ENCODE measurements at regions not wholly inside any gene's neighbourhood (a gene's known extent, or its start where the extent isn't known, plus 50 kb on each side); places are given as distances from the start of the nearest gene placed in this dataset.

- TF ChIP-seq POLR2AphosphoS5 (IDR thresholded peaks at IDR 0.05; ENCODE audit: low read depth): no peak
- TF ChIP-seq, protein P1, sequence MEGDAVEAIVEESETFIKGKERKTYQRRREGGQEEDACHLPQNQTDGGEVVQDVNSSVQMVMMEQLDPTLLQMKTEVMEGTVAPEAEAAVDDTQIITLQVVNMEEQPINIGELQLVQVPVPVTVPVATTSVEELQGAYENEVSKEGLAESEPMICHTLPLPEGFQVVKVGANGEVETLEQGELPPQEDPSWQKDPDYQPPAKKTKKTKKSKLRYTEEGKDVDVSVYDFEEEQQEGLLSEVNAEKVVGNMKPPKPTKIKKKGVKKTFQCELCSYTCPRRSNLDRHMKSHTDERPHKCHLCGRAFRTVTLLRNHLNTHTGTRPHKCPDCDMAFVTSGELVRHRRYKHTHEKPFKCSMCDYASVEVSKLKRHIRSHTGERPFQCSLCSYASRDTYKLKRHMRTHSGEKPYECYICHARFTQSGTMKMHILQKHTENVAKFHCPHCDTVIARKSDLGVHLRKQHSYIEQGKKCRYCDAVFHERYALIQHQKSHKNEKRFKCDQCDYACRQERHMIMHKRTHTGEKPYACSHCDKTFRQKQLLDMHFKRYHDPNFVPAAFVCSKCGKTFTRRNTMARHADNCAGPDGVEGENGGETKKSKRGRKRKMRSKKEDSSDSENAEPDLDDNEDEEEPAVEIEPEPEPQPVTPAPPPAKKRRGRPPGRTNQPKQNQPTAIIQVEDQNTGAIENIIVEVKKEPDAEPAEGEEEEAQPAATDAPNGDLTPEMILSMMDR (IDR thresholded peaks at IDR 0.05; ENCODE audit: insufficient read depth, low read length): no peak
- TF ChIP-seq, protein P2, sequence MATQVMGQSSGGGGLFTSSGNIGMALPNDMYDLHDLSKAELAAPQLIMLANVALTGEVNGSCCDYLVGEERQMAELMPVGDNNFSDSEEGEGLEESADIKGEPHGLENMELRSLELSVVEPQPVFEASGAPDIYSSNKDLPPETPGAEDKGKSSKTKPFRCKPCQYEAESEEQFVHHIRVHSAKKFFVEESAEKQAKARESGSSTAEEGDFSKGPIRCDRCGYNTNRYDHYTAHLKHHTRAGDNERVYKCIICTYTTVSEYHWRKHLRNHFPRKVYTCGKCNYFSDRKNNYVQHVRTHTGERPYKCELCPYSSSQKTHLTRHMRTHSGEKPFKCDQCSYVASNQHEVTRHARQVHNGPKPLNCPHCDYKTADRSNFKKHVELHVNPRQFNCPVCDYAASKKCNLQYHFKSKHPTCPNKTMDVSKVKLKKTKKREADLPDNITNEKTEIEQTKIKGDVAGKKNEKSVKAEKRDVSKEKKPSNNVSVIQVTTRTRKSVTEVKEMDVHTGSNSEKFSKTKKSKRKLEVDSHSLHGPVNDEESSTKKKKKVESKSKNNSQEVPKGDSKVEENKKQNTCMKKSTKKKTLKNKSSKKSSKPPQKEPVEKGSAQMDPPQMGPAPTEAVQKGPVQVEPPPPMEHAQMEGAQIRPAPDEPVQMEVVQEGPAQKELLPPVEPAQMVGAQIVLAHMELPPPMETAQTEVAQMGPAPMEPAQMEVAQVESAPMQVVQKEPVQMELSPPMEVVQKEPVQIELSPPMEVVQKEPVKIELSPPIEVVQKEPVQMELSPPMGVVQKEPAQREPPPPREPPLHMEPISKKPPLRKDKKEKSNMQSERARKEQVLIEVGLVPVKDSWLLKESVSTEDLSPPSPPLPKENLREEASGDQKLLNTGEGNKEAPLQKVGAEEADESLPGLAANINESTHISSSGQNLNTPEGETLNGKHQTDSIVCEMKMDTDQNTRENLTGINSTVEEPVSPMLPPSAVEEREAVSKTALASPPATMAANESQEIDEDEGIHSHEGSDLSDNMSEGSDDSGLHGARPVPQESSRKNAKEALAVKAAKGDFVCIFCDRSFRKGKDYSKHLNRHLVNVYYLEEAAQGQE (IDR thresholded peaks at IDR 0.05; ENCODE audit: insufficient replicate concordance, low read depth): no peak
Measured at GRCh38 chr9:15081021-15081753, 171.0 kb upstream of the FREM1 start.

Data from HL-60 (cell line).